ENCODE measurements at regions not wholly inside any gene's neighbourhood (a gene's known extent, or its start where the extent isn't known, plus 50 kb on each side); places are given as distances from the start of the nearest gene placed in this dataset.
"Not testable (repeated sequence)": the region's sequence is repeated elsewhere in the genome, so short reads cannot be mapped to it uniquely, and the experiment has no call there.

- DNase-seq = no peak
Observed at GRCh38 chr2:128591022-128591860, 272.6 kb upstream of the HS6ST1 start.

GRCh38 chr2:128591861-128592822, 273.5 kb upstream of the HS6ST1 start:
- no peak for DNase-seq

DNA sequence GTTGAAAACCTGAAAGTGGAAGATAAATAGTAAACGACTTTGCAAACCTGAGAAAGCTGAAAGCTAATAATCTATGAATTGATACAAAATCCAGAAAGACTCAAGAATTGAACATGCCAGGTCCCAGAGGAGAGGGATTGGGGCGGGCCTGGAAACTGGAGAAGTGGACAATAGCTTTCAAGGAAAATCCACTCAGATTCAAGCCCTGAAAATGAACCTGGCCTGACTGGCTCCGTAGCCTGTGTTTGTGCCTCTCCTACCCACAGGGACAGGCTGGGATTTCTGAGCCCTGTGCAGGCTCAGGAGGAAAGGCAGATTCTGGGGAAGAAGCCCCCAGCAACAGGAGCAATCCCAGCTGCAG, 274.8 kb upstream of the HS6ST1 start:
- DNase-seq = no peak

DNA sequence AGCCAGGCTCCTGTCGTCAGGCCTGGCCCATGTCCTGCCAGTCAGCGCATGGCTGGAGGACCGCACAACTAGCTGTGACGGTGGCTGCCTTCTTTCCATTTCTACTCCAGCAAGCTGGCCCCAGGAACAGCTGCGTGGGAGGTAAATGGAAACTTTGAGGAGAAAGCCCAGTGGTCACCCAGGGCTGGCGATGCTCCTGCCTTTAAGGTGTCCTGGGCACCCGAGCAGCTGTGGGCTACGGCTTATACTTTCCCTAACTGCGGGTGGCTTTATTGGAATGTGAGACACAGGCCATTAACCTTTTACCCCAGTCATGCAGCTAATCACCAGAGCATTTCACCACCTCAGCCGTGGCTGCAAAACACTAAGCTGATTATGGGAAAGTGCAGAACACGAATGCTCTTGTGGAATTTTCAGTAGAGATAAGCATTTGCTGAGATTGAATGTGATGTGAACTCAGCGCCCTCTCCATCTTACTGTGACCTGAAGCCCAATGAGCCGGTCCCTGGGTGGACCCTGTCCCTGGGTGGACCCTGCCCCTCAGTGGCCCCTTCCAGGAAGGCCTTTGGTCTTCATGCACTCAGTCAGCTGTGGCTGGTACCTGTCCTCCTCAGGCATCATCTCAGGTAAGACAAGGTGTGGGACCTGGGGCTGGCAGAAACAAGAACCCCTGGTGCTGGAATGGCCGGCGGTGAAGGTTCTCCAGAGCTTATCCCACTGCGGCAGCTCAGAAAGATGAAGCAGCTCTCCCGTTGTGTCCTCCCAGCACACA, 275.4 kb upstream of the HS6ST1 start:
- DNase-seq = no peak

DNA sequence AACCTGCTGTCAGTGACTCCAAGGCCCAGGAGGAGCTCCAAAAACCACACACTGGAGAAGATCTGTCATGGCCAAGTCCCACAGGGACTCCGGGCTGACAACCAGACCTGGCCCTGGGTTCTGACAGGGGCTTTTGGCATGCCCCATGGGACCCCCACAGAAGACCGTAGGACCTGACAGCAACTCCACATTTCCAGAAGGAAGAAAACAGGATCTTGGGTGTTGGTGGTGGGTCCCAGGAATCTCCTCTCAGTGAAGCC, 275.9 kb upstream of the HS6ST1 start:
- DNase-seq = no peak

GRCh38 chr2:128594953-128595677, 276.4 kb upstream of the HS6ST1 start:
- DNase-seq = no peak

- no peak for DNase-seq
Observed at GRCh38 chr2:128595763-128596395, 277.2 kb upstream of the HS6ST1 start.

DNA sequence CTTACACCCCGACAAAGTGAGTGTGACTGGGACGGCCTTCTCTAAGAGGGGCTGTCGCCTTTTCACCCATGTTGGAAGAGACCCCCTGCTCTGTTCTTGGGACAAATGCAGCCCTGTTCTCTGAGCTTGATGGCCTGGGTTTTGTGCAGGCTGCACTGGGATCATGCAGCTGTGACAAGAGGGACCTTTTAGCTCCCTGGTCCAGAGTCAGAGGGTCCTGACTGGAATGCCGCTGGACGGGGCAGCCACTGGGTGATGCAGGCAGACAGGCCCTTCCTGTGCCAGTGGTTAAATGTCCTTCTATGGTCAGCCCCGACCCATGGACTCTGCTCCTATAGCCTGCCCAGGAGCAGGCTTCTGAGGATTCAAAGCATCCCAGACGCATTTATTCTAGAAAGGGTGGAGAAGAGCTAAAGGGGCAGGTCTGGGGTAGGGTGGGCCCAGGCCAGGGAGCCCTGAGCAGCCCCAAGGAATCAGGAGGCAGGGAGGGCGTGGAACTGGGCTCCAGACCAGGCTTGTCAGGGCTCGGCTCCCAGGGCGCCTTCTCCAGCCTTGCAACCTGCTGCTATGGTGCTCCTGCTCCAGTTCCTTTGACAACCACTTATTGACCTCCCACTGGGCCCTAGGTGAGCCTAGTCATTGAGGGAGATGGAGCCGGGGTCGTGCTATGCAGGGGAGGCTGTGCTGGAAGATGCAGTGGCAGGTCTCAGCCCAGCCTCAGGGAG, 277.9 kb upstream of the HS6ST1 start:
- no peak for DNase-seq

DNA sequence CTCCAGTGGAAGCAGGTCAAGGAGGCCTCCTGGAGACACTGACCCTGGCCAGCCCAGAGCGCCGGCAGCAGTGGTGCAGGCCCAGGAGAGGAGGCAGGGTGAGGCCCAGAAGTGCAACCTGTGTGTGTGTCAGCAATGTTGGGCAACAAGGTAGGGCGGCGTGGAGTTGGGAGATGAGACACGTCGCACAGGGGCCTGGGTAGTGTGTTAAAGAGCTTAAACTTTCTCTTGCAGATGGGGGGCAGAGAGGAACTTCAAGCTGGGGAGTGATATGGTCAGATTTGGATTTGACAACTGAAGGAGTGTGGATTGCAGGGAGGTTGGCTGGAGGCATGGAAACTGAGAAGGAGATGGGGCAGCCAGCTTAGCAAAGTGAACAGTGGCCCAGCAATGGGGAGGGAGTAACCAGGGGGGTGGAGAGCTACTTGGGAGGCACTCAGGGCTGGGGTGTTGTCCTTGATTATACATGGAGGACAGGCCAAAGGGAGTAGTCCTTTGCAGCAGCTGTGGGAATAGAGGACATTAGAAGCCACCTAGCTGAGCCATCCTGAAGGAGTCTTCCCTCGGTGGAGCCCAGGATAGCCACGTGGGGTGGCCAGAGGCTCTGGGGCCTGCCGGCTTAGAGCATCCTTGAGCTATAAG, 278.6 kb upstream of the HS6ST1 start:
- no peak for DNase-seq

DNA sequence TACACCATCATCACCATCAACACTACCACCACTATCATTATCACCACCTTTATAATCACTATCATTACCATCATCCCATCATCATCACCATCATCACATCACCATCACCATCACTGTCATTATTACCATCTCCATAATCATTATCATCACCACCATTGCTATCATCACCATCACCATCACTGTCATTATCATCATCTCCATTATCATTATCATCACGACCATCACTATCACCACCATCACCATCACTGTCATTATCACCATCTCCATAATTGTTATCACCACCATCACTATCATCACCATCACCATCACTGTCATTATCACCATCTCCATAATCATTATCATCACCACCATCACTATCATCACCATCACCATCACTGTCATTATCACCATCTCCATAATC, 279.6 kb upstream of the HS6ST1 start:
- DNase-seq = not testable (repeated sequence)

DNA sequence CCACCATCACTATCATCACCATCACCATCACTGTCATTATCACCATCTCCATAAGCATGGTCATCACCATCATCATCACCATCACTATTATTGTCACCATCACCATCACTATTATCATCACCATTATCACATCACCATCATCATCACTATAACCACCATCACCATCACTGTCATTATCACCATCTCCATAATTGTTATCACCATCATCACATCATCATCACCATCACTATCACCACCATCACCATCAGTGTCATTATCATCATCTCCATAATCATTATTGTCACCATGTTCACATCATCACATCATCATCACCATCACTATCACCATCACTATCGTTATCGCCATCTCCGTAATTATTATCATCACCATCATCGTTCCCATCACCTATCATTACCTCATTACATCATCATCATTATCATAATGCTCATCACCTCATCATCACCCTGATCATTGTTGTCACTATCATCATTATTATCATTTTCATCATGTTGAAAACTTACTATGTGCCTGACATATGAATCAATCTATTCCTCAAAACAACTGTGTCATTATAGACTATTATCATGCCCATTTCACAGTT, 280.3 kb upstream of the HS6ST1 start:
- DNase-seq = no peak

DNA sequence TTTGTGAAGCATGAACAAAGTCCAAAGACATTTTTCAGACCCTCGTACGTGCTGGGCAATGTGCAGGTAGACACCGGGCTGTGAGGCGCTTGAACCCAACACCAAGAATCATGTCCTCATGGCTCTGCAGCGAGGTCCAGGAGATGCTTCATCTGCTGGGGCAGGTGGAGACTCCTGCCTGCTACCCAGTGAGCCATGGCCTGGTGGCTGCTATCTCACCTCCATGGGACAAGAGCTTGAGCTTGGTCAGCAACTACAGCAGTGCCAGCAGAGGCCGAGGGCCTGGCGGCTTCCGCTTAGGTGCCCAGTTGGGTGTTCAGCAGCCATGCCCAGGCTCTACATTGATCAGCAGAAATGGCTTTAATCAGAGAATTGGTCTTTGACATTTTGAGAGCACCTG, 281.0 kb upstream of the HS6ST1 start:
- DNase-seq = no peak

DNA sequence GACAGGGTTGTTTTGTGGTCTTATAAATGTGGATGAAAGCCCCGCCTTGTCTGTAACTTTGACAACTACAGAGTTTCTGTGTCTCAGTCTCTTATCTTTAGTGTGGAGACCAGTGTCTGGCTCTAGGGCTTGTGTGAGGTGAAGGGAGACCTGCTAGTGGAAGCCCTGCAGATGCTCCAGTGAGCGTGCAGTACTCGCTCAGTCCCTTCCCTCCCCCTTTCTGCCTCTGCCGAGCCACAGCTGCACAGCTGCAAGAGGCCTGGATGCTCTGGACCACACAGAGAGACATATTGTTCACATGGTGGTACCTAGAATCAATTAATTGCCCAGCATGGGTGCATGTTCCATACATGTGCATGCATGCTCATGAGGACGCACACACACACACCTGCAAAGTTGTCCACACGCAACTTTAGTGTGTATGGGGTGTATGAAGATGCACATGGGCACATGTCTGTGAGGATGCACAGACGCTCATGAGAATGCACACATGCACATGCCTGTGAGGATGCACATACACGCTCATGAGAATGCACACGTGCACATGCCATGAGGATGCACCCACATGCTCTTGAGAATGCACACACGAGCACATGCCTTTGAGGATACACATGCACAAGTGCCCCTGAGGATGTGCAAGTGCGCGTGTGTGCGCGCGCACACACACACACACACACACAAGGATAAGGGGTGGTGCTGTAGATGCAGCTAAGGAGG, 282.1 kb upstream of the HS6ST1 start:
- DNase-seq = no peak

DNA sequence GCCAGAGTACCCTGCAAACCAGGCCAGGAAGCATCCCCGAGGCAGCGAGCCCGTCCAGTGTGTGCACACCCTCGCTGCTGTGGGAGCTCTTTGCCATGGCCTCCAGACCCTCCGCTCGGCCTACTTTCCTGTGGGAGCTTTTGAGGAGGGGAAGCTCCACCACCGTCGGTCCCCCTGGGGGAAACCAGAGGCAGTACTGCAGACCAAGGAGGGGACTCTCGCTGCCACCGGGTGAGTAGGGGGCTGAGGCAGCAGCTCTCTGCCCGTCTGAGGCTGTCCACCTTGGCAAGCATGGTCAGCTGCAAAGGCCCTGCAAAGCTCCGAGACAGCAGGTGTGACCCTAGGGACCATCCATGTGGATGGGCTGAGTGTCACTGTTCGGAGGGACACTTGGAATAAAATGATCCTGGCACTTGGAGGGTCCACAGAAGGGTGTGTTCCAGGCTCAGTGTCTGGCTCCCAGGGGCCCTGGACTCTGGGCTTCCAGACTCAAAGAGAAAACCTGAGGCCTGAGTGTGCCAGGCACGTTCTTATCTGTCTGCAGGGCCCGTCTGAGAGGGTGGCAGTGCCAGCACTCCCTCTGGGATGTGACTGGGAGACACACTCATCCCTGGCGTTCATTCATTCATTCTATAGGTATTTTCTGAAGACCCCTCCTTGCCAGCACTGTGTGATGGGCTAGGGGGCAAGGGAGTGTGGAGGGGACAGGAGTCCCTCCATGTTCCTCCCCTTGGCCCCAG, 282.8 kb upstream of the HS6ST1 start:
- no peak for DNase-seq

DNA sequence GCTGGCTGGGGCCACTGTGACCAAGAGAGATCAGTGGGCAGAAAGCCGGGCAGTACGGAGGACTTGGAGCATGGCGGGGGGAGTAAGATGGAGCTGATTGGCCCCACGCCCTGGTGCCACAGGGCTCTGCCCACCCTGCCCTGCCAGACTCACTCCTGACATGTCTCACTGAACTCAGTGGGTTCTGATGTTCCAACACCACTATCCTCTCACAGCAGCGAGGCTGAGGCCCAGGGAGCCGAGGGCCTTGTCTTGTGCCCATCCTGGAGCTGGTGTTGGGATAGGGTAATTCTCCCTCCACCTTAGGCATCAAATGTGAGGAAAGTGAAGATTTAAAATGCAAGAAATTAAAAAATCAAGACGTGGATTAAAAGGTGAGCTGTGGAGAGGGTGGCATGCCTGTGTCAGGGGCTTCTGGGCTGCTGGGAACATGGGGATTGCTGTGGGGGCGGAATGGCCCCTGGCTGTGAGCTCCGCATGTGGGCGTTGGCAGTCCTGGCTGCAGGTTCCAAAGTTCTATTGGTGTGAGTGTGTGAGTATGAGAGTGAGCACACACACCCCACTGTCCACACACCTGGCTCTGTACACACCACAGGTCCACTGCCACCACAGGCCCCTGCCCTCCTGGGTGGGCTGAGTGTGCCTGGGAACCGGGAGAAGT, 283.5 kb upstream of the HS6ST1 start:
- no peak for DNase-seq

GRCh38 chr2:128602699-128603101, 284.0 kb upstream of the HS6ST1 start:
- DNase-seq = no peak

GRCh38 chr2:128603411-128603924, 284.8 kb upstream of the HS6ST1 start:
- DNase-seq = no peak

GRCh38 chr2:128604045-128604444, 285.4 kb upstream of the HS6ST1 start:
- DNase-seq = no peak

All from T-helper 9 cell (primary cell).